Retinal pigment epithelial cell (primary cell): ENCODE measurements at regions not wholly inside any gene's neighbourhood (a gene's known extent, or its start where the extent isn't known, plus 50 kb on each side); places are given as distances from the start of the nearest gene placed in this dataset.

Source experiments
- DNase-seq: peaks from one replicate; pipeline ENCODE4 v3.0.0-alpha.2; 2010; ENCODE audit warnings: low read depth
- H3K4me3 ChIP-seq: 2 replicates; pipeline ENCODE4 v1.5.1; 2011; ENCODE audit warnings: mild to moderate bottlenecking, low read length, control low read depth, moderate library complexity
- CTCF ChIP-seq: conservative IDR thresholded peaks from 2 replicates; pipeline ENCODE4 v1.5.1; 2011; ENCODE audit warnings: low read depth, low read length, control low read depth, inconsistent platforms

- H3K4me3 ChIP-seq: no peak overlapping the region
- no peak for DNase-seq
- no peak for TF ChIP-seq CTCF
These were observed 1238.5 kb downstream of the SLC16A7 start for GRCh38 chr12:60834372-60834771.

GRCh38 chr12:60834806-60835205, 1239.0 kb downstream of the SLC16A7 start:
- TF ChIP-seq CTCF: no peak
- H3K4me3 ChIP-seq: no peak overlapping the region
- no peak for DNase-seq

- DNase-seq: no peak
- no peak for TF ChIP-seq CTCF
- no peak overlapping the region for H3K4me3 ChIP-seq
These were observed 1240.8 kb downstream of the SLC16A7 start for GRCh38 chr12:60836651-60837050.

GRCh38 chr12:60842181-60842580, 1246.4 kb downstream of the SLC16A7 start:
- no peak overlapping the region for H3K4me3 ChIP-seq
- no peak for TF ChIP-seq CTCF
- DNase-seq: no peak

- TF ChIP-seq CTCF: no peak
- DNase-seq: no peak
- no peak overlapping the region for H3K4me3 ChIP-seq
These were observed 1248.3 kb downstream of the SLC16A7 start for GRCh38 chr12:60844101-60844500.

GRCh38 chr12:60844875-60845274, 1249.0 kb downstream of the SLC16A7 start:
- TF ChIP-seq CTCF: no peak
- DNase-seq: no peak
- no peak overlapping the region for H3K4me3 ChIP-seq

GRCh38 chr12:60845696-60846095, 1249.9 kb downstream of the SLC16A7 start:
- H3K4me3 ChIP-seq: no peak overlapping the region
- TF ChIP-seq CTCF: no peak
- no peak for DNase-seq
